DOHH2 (cell line): ENCODE measurements at regions not wholly inside any gene's neighbourhood (a gene's known extent, or its start where the extent isn't known, plus 50 kb on each side); places are given as distances from the start of the nearest gene placed in this dataset.

Source experiments
- H3F3A ChIP-seq: fragments of 200-600 bp; sonication (generic), shearing (Covaris generic); 2 replicates; pipeline ENCODE4 v1.6.0; 2016; ENCODE audit warnings: antibody characterized with exemption, mild to moderate bottlenecking; ENCODE audit not compliant: control insufficient read depth, insufficient read depth
- H3K27ac ChIP-seq: fragments of 200-600 bp; sonication (generic); 2 replicates; pipeline ENCODE4 v1.5.1; 2014; ENCODE audit warnings: low read depth, mild to moderate bottlenecking, low read length, moderate library complexity
- H3K27me3 ChIP-seq: fragments of 200-600 bp; sonication (generic); 2 replicates; pipeline ENCODE4 v1.6.1; 2014; ENCODE audit warnings: mild to moderate bottlenecking, low read length, mixed read lengths; ENCODE audit not compliant: control insufficient read depth
- H3K36me3 ChIP-seq: fragments of 200-600 bp; sonication (generic); 2 replicates; pipeline ENCODE4 v1.6.1; 2014; ENCODE audit warnings: mild to moderate bottlenecking, low read length, moderate library complexity, mixed read lengths; ENCODE audit not compliant: control insufficient read depth
- H3K4me1 ChIP-seq: fragments of 200-600 bp; sonication (generic); 2 replicates; pipeline ENCODE4 v1.6.1; 2014; ENCODE audit warnings: mild to moderate bottlenecking, low read length, mixed read lengths; ENCODE audit not compliant: control insufficient read depth
- H3K4me2 ChIP-seq: fragments of 200-600 bp; sonication (generic); 2 replicates; pipeline ENCODE4 v1.6.0; 2014; ENCODE audit warnings: mild to moderate bottlenecking, low read length, moderate library complexity
- H3K4me3 ChIP-seq: fragments of 200-600 bp; sonication (generic); 2 replicates; pipeline ENCODE4 v1.5.1; 2014; ENCODE audit warnings: mild to moderate bottlenecking, low read length, mixed read lengths
- H3K79me2 ChIP-seq: fragments of 200-600 bp; sonication (generic); 2 replicates; pipeline ENCODE4 v1.6.1; 2014; ENCODE audit warnings: mild to moderate bottlenecking, low read length, mixed read lengths; ENCODE audit not compliant: control insufficient read depth
- H3K9me2 ChIP-seq: fragments of 200-600 bp; sonication (generic); replicated peaks from 2 replicates; pipeline ENCODE4 v1.6.1; 2014; ENCODE audit warnings: mild to moderate bottlenecking, low read length, mixed read lengths; ENCODE audit not compliant: control insufficient read depth
- H3K9me3 ChIP-seq: fragments of 200-600 bp; sonication (generic); 2 replicates; pipeline ENCODE4 v1.6.1; 2014; ENCODE audit warnings: antibody characterized with exemption, low read length, mixed read lengths; ENCODE audit not compliant: control insufficient read depth, insufficient read depth
- H4K20me1 ChIP-seq: fragments of 200-600 bp; sonication (generic); 2 replicates; pipeline ENCODE4 v1.6.0; 2014; ENCODE audit warnings: low read depth, mild to moderate bottlenecking, antibody characterized with exemption, low read length, moderate library complexity; ENCODE audit not compliant: control insufficient read depth, insufficient read depth
- EZH2phosphoT487 ChIP-seq: fragments of 200-600 bp; sonication (generic); IDR thresholded peaks from 2 replicates; pipeline ENCODE4 v1.6.1; 2017; ENCODE audit warnings: borderline replicate concordance, mild to moderate bottlenecking, antibody characterized with exemption, low read length, moderate library complexity, mixed read lengths
- TF ChIP-seq, protein P1 (sequence below): fragments of 200-600 bp; sonication (generic); IDR thresholded peaks from one replicate; pipeline ENCODE4 v1.5.1; 2014; ENCODE audit warnings: antibody characterized with exemption, mild to moderate bottlenecking, low read depth, low read length; ENCODE audit not compliant: poor library complexity, severe bottlenecking

DNA sequence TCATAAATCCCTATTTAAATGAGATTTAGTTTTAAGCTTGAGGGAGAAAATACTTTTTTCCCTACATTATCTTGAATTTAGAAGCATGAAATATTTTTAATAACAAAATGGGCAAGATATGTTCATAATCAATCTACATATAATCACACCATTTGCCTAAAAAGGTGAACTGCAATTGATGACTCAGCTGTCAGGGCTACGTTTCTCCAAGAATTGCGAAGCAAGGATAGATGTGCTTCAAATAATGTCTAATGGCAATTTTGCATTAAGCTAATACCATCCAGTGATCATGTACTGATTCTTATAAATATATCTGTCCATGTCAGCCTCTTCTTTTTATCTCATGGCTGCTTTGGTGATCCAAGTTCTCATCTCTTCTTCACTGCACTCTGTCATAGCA lies 404.4 kb downstream of the MAN2A1 start:
- H3K27ac ChIP-seq = no peak overlapping the region
- no peak overlapping the region for H3K4me3 ChIP-seq
- H3K79me2 ChIP-seq = no peaks in the 10 kb centered on the region
- H3K36me3 ChIP-seq = no peaks in the 10 kb centered on the region
- no peaks in the 10 kb centered on the region for H3K27me3 ChIP-seq
- H3F3A ChIP-seq = no peaks in the 10 kb centered on the region
- TF ChIP-seq, protein P1, sequence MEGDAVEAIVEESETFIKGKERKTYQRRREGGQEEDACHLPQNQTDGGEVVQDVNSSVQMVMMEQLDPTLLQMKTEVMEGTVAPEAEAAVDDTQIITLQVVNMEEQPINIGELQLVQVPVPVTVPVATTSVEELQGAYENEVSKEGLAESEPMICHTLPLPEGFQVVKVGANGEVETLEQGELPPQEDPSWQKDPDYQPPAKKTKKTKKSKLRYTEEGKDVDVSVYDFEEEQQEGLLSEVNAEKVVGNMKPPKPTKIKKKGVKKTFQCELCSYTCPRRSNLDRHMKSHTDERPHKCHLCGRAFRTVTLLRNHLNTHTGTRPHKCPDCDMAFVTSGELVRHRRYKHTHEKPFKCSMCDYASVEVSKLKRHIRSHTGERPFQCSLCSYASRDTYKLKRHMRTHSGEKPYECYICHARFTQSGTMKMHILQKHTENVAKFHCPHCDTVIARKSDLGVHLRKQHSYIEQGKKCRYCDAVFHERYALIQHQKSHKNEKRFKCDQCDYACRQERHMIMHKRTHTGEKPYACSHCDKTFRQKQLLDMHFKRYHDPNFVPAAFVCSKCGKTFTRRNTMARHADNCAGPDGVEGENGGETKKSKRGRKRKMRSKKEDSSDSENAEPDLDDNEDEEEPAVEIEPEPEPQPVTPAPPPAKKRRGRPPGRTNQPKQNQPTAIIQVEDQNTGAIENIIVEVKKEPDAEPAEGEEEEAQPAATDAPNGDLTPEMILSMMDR = no peak
- no peak for TF ChIP-seq EZH2phosphoT487
- H4K20me1 ChIP-seq = no peaks in the 10 kb centered on the region
- no peaks in the 10 kb centered on the region for H3K9me2 ChIP-seq
- no peak overlapping the region for H3K4me2 ChIP-seq
- no peaks in the 10 kb centered on the region for H3K9me3 ChIP-seq
- no peaks in the 10 kb centered on the region for H3K4me1 ChIP-seq

- Histone ChIP-seq H3F3A (no peaks in the 10 kb centered on the region), H3K27me3 (no peaks in the 10 kb centered on the region), H3K36me3 (no peaks in the 10 kb centered on the region), H3K4me1 (no peaks in the 10 kb centered on the region), H3K4me3 (no peak overlapping the region), H4K20me1 (no peaks in the 10 kb centered on the region), H3K4me2 (no peak overlapping the region), H3K9me2 (no peaks in the 10 kb centered on the region), H3K9me3 (no peaks in the 10 kb centered on the region), H3K79me2 (no peaks in the 10 kb centered on the region), H3K27ac (no peak overlapping the region)
- no peak for TF ChIP-seq EZH2phosphoT487
- TF ChIP-seq, protein P1 = no peak
Measured at GRCh38 chr5:110094548-110094947, 404.8 kb downstream of the MAN2A1 start.

- no peak overlapping the region for H3K4me3 ChIP-seq
- H3K27ac ChIP-seq = no peak overlapping the region
- H3K9me2 ChIP-seq = no peaks in the 10 kb centered on the region
- no peaks in the 10 kb centered on the region for H4K20me1 ChIP-seq
- no peak overlapping the region for H3K4me2 ChIP-seq
- no peaks in the 10 kb centered on the region for H3K9me3 ChIP-seq
- TF ChIP-seq, protein P1 = no peak
- no peak for TF ChIP-seq EZH2phosphoT487
- H3K79me2 ChIP-seq = no peaks in the 10 kb centered on the region
- H3K4me1 ChIP-seq = no peaks in the 10 kb centered on the region
- H3K36me3 ChIP-seq = no peaks in the 10 kb centered on the region
- no peaks in the 10 kb centered on the region for H3F3A ChIP-seq
- no peaks in the 10 kb centered on the region for H3K27me3 ChIP-seq
Measured at GRCh38 chr5:110096419-110096818, 406.7 kb downstream of the MAN2A1 start.

DNA sequence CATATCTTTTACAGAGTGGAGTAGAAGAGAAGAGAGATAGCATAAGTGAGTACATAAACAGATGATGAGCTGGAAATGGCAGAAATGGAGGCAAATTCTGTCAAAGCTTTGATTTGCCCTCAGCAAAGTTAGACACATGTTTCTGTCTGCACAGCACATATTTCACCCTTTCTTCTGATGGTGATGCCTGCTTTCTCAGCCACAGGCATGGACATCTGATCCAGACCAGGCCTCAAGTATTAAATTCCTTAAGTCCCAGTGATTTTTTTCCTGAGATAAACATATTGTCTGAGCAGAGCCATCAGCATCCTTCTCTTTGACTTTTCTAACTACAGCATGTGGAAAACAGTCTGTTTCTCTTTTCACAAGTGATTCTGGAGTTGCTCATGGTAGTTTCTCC lies 409.8 kb downstream of the MAN2A1 start:
- TF ChIP-seq, protein P1 = no peak
- no peak for TF ChIP-seq EZH2phosphoT487

More for the DNA sequence above, 409.8 kb downstream of the MAN2A1 start:
- H4K20me1 ChIP-seq = no peaks in the 10 kb centered on the region
- no peaks in the 10 kb centered on the region for H3K4me1 ChIP-seq
- no peaks in the 10 kb centered on the region for H3F3A ChIP-seq
- H3K4me3 ChIP-seq = no peak overlapping the region
- H3K4me2 ChIP-seq = no peak overlapping the region
- H3K27me3 ChIP-seq = no peaks in the 10 kb centered on the region
- H3K27ac ChIP-seq = no peak overlapping the region
- H3K9me2 ChIP-seq = no peaks in the 10 kb centered on the region
- H3K9me3 ChIP-seq = no peaks in the 10 kb centered on the region
- no peaks in the 10 kb centered on the region for H3K79me2 ChIP-seq
- no peaks in the 10 kb centered on the region for H3K36me3 ChIP-seq
